Neural cell (in vitro differentiated cells): ENCODE measurements at regions not wholly inside any gene's neighbourhood (a gene's known extent, or its start where the extent isn't known, plus 50 kb on each side); places are given as distances from the start of the nearest gene placed in this dataset.

ENCODE experiments used
- H2AFZ ChIP-seq: fragments of 200-600, 300-800 bp; sonication (generic), shearing (Covaris generic); 2 replicates; pipeline ENCODE4 v1.6.0; 2014; ENCODE audit warnings: low read depth, mild to moderate bottlenecking, antibody characterized with exemption, low read length, moderate library complexity
- H3F3A ChIP-seq: fragments of 200-600 bp; shearing (Covaris generic); 2 replicates; pipeline ENCODE4 v1.6.1; 2016; ENCODE audit warnings: mild to moderate bottlenecking, moderate library complexity, mixed read lengths, antibody characterized with exemption, low read length; ENCODE audit not compliant: insufficient read depth, poor library complexity, severe bottlenecking
- H3K27ac ChIP-seq: fragments of 200-600, 300-800 bp; sonication (generic), shearing (Covaris generic); 2 replicates; pipeline ENCODE4 v1.5.1; 2014; ENCODE audit warnings: mild to moderate bottlenecking, low read length, moderate library complexity
- H3K27me3 ChIP-seq: fragments of 300-800, 200-600 bp; sonication (generic), shearing (Covaris generic); 2 replicates; pipeline ENCODE4 v1.6.0; 2014; ENCODE audit warnings: mild to moderate bottlenecking, low read depth, low read length, moderate library complexity; ENCODE audit not compliant: insufficient read depth
- H3K36me3 ChIP-seq: fragments of 300-800, 200-600 bp; sonication (generic), shearing (Covaris generic); 2 replicates; pipeline ENCODE4 v1.5.1; 2014; ENCODE audit warnings: mild to moderate bottlenecking, antibody characterized with exemption, low read length, moderate library complexity; ENCODE audit not compliant: insufficient read depth
- H3K4me2 ChIP-seq: fragments of 300-800, 200-600 bp; sonication (generic), shearing (Covaris generic); 2 replicates; pipeline ENCODE4 v1.6.0; 2014; ENCODE audit warnings: mild to moderate bottlenecking, low read length
- H3K4me3 ChIP-seq: fragments of 300-800, 200-600 bp; sonication (generic), shearing (Covaris generic); 2 replicates; pipeline ENCODE4 v1.5.1; 2014; ENCODE audit warnings: mild to moderate bottlenecking, low read length, moderate library complexity
- H3K79me2 ChIP-seq: fragments of 200-600 bp; shearing (Covaris generic); replicated peaks from 2 replicates; pipeline ENCODE4 v1.6.0; 2014; ENCODE audit warnings: mild to moderate bottlenecking, low read length, moderate library complexity; ENCODE audit not compliant: insufficient read depth
- H3K9ac ChIP-seq: fragments of 300-800, 200-600 bp; sonication (generic), shearing (Covaris generic); 2 replicates; pipeline ENCODE4 v1.6.1; 2016; ENCODE audit warnings: mild to moderate bottlenecking, low read length, mixed read lengths
- H3K9me2 ChIP-seq: fragments of 200-600 bp; shearing (Covaris generic); 2 replicates; pipeline ENCODE4 v1.6.1; 2016; ENCODE audit warnings: mild to moderate bottlenecking, low read length, mixed read lengths; ENCODE audit not compliant: insufficient read depth
- H3K9me3 ChIP-seq: fragments of 200-600, 300-800 bp; sonication (generic), shearing (Covaris generic); 2 replicates; pipeline ENCODE4 v1.6.1; 2016; ENCODE audit warnings: mild to moderate bottlenecking, mixed run types, low read length, moderate library complexity, mixed read lengths
- H4K20me1 ChIP-seq: fragments of 200-600 bp; shearing (Covaris generic); 2 replicates; pipeline ENCODE4 v1.6.1; 2016; ENCODE audit warnings: mild to moderate bottlenecking, mixed run types; ENCODE audit not compliant: insufficient read depth
- EP300 ChIP-seq: fragments of 450-650 bp; conservative IDR thresholded peaks from 2 replicates; pipeline ENCODE4 v1.6.1; 2014; ENCODE audit warnings: antibody characterized with exemption, mild to moderate bottlenecking, moderate library complexity; ENCODE audit not compliant: poor library complexity, severe bottlenecking
- EZH2 ChIP-seq: fragments of 200-600, 300-800 bp; shearing (Covaris generic), sonication (generic); IDR thresholded peaks from 2 replicates; pipeline ENCODE4 v1.6.1; 2014; ENCODE audit warnings: antibody characterized with exemption, low read length, borderline replicate concordance, mild to moderate bottlenecking; ENCODE audit not compliant: insufficient read depth, poor library complexity, severe bottlenecking
- MXI1 ChIP-seq: fragments of 450-650 bp; conservative IDR thresholded peaks from 2 replicates; pipeline ENCODE4 v1.6.1; 2014; ENCODE audit warnings: antibody characterized with exemption, mild to moderate bottlenecking; ENCODE audit not compliant: poor library complexity, severe bottlenecking
- POLR2AphosphoS5 ChIP-seq: IDR thresholded peaks from 2 replicates; pipeline ENCODE4 v1.6.1; 2012
- RAD21 ChIP-seq: fragments of 450-650 bp; conservative IDR thresholded peaks from 2 replicates; pipeline ENCODE4 v1.6.1; 2014; ENCODE audit warnings: antibody characterized with exemption, mild to moderate bottlenecking, moderate library complexity
- SMC3 ChIP-seq: fragments of 450-650 bp; conservative IDR thresholded peaks from 2 replicates; pipeline ENCODE4 v1.6.1; 2014; ENCODE audit warnings: antibody characterized with exemption, mild to moderate bottlenecking, moderate library complexity; ENCODE audit not compliant: poor library complexity
- TAF1 ChIP-seq: IDR thresholded peaks from 2 replicates; pipeline ENCODE4 v1.6.1; 2012; ENCODE audit warnings: low read depth
- TF ChIP-seq, protein P1 (sequence below): IDR thresholded peaks from 2 replicates; pipeline ENCODE4 v1.6.1; 2012; ENCODE audit warnings: borderline replicate concordance
- TF ChIP-seq, protein P2 (sequence below): fragments of 450-650 bp; IDR thresholded peaks from 2 replicates; pipeline ENCODE4 v1.5.1; 2014; ENCODE audit warnings: antibody characterized with exemption, mild to moderate bottlenecking, moderate library complexity; ENCODE audit not compliant: poor library complexity, severe bottlenecking

DNA sequence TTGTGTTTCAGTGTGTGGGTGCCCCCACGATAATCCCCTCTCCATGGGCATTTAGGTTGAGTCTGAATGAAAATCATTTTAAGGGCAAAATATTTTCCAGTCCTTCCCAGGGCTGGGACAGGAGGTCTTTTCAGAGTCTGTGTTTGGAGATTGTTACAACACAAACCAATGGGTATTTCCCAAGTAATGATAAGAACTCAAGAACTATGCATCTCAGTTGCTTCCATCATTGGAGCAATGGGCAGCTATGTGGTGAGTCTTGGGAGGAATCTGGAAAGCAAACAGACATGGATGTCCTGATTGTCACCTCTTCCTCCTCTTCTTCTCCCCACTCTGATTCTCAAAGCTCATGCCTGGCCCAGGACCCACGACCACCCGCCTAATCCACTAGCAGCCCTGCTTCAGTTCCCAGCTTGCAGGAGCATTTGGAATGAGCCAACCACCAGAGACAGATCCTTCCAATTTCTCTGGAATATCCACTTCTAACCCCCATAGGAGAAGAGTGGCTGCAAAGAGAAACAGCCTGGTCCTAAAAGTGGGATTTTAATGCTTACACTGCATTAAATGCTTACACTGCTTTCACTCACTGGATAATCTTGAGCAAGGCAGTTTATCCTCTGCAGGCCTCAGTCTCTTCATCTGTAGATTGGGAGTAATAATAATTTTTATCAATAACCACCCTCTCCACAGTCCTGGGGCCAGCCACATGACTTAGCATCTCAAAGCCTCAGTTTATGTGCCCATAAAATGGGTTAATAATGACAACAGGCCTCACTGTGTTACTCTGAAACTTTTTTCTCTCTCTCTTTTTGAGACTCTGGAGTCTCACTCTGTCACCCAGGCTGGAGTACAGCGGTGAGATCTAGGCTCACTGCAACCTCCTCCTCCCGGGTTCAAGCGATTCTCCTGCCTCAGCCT is 404.3 kb downstream of the MN1 start:
- no peaks in the 10 kb centered on the region for H3F3A ChIP-seq
- no peak overlapping the region for H3K4me2 ChIP-seq
- no peak overlapping the region for H3K27ac ChIP-seq
- H3K36me3 ChIP-seq = no peaks in the 10 kb centered on the region
- H2AFZ ChIP-seq = no peak overlapping the region
- H3K9me2 ChIP-seq = no peaks in the 10 kb centered on the region
- no peaks in the 10 kb centered on the region for H4K20me1 ChIP-seq
- H3K27me3 ChIP-seq = no peaks in the 10 kb centered on the region
- no peak overlapping the region for H3K9ac ChIP-seq
- H3K4me3 ChIP-seq = no peak overlapping the region
- H3K9me3 ChIP-seq = no peaks in the 10 kb centered on the region
- H3K79me2 ChIP-seq = no peaks in the 10 kb centered on the region
- TF ChIP-seq SMC3 = no peak

DNA sequence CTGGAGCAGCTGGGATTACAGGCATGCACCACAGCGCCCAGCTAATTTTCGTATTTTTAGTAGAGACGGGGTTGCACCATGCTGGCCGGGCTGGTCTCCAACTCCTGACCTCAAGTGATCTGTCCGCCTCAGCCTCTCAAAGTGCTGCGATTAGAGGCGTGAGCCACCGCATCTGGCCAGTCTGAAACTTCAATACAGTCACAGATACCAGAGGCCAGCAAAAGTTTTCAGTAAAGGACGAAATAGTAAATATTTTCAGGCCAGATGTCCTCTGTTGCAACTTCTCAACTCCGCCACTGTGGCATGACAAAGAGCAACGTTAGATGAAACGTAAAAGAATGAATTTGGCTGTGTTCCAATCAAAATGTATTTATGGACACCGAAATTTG is 403.6 kb downstream of the MN1 start:
- H3K36me3 ChIP-seq = no peaks in the 10 kb centered on the region
- H3K27ac ChIP-seq = no peak overlapping the region
- H3K4me2 ChIP-seq = no peak overlapping the region
- no peak overlapping the region for H2AFZ ChIP-seq
- H3F3A ChIP-seq = no peaks in the 10 kb centered on the region
- H3K9me3 ChIP-seq = no peaks in the 10 kb centered on the region
- no peaks in the 10 kb centered on the region for H3K9me2 ChIP-seq
- H3K9ac ChIP-seq = no peak overlapping the region
- H3K4me3 ChIP-seq = no peak overlapping the region
- H3K27me3 ChIP-seq = no peaks in the 10 kb centered on the region
- H3K79me2 ChIP-seq = no peaks in the 10 kb centered on the region
- TF ChIP-seq EZH2 (no peak), MXI1 (no peak), EP300 (no peak), POLR2AphosphoS5 (no peak), RAD21 (no peak), SMC3 (no peak), TAF1 (no peak)
- TF ChIP-seq, protein P1, sequence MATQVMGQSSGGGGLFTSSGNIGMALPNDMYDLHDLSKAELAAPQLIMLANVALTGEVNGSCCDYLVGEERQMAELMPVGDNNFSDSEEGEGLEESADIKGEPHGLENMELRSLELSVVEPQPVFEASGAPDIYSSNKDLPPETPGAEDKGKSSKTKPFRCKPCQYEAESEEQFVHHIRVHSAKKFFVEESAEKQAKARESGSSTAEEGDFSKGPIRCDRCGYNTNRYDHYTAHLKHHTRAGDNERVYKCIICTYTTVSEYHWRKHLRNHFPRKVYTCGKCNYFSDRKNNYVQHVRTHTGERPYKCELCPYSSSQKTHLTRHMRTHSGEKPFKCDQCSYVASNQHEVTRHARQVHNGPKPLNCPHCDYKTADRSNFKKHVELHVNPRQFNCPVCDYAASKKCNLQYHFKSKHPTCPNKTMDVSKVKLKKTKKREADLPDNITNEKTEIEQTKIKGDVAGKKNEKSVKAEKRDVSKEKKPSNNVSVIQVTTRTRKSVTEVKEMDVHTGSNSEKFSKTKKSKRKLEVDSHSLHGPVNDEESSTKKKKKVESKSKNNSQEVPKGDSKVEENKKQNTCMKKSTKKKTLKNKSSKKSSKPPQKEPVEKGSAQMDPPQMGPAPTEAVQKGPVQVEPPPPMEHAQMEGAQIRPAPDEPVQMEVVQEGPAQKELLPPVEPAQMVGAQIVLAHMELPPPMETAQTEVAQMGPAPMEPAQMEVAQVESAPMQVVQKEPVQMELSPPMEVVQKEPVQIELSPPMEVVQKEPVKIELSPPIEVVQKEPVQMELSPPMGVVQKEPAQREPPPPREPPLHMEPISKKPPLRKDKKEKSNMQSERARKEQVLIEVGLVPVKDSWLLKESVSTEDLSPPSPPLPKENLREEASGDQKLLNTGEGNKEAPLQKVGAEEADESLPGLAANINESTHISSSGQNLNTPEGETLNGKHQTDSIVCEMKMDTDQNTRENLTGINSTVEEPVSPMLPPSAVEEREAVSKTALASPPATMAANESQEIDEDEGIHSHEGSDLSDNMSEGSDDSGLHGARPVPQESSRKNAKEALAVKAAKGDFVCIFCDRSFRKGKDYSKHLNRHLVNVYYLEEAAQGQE = no peak
- TF ChIP-seq, protein P2, sequence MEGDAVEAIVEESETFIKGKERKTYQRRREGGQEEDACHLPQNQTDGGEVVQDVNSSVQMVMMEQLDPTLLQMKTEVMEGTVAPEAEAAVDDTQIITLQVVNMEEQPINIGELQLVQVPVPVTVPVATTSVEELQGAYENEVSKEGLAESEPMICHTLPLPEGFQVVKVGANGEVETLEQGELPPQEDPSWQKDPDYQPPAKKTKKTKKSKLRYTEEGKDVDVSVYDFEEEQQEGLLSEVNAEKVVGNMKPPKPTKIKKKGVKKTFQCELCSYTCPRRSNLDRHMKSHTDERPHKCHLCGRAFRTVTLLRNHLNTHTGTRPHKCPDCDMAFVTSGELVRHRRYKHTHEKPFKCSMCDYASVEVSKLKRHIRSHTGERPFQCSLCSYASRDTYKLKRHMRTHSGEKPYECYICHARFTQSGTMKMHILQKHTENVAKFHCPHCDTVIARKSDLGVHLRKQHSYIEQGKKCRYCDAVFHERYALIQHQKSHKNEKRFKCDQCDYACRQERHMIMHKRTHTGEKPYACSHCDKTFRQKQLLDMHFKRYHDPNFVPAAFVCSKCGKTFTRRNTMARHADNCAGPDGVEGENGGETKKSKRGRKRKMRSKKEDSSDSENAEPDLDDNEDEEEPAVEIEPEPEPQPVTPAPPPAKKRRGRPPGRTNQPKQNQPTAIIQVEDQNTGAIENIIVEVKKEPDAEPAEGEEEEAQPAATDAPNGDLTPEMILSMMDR = no peak
- H4K20me1 ChIP-seq = no peaks in the 10 kb centered on the region
